ENCODE measurements at regions not wholly inside any gene's neighbourhood (a gene's known extent, or its start where the extent isn't known, plus 50 kb on each side); places are given as distances from the start of the nearest gene placed in this dataset.

DNA sequence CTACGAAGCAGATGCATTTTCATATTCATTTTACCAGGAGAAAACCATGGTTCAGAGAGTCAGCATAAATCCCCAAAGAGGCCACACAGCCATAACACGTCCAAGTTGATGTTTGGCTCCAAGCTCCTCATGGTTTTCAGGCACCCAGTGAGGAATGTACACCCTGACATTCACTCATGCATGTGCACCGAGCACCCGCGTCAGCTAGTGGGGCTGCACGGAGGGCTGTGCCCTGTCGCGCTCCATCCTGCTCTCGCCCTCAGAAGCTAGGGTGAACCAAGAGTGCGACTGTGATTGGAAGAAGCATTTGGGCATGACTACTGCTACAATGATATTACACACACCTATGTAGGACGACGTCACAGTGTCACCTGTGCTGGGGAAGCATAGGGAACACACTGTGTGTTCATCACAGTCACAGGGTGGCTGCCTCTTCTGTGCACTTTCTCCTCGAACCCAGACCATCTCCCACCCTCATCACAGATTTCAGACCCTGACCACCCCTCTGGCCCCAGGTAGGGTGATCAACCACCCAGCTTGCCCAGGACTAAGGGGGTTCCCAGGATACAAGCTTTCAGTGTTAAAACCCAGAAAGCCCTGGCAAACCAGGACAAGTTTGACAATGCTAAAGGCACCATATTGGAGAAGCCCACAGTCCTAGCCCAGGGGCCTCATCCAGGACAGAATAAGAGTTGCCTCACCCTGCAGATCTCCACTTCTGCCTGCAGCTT lies 148.6 kb upstream of the ZNF507 start:
- DNase-seq, result no peak

DNA sequence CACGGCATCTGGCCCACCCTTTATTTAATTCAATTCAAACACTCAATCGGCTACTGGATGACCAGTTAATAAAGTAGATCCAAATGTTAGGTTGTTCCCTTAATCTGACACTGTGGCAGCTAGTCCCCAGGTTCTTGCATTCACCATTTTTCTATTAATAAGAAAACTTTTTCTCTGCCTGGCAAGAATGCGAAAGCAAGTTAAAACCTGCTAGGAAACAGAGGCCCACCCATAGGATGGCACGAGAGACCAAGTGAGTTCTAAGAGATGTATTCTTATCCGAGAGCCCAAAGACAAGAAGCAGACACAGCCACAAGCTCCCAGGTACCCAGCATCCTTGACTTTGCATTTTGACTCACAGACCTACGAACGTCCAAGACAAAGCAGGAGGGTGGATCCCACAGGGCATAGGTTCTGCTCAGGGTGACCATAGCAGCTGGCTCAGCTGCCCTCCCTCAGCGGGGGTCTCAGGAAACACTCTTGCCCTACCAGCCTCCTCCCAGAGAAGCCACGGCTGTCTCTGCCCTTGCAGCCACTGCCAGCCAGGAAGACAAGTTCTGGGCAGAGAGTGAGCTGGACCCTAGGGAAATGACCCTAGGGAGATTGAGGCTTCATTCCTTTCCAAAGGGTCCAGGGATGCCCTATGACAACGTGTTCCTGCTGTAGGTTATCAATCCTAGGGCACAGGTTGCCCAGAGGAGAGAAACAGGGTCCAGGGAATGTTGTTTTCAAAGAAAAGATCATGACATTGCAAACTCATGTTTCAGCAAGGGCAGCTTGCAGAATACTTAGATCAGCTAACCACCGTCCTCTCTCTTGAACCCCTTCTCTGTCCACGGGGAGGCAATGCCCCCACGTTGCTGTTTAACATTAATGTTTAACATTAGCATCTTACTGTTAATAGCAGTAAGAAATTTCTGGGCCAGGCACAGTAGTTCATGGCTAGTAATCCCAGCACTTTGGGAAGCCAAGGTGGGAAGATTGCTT lies 147.2 kb upstream of the ZNF507 start:
- no peak for DNase-seq

DNA sequence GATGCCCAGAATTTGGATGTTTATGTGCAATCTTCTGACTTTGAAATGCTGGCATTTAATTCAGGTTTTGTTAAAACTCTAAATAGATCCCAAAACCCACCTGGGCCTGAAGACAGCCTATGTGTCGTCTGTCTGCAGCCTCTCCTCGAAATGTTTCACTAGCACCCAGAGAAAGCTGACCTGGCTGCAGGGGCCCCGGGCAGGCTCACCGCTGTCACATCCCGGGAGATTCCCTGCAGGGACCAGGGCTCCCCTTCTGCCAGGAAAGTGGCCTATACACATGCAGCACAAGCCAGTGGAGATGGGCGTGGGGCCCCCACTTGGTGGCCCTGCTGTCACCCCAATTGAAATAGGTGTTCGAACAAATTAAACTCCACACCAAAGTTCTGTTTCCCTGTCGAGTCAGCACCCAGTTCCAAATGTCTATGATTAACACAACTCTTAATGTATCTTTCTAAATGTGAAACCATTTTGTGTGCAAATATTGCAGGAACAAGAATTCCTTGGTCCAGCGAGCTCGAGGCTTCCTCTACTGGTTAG lies 145.8 kb upstream of the ZNF507 start:
- DNase-seq, result no peak

DNA sequence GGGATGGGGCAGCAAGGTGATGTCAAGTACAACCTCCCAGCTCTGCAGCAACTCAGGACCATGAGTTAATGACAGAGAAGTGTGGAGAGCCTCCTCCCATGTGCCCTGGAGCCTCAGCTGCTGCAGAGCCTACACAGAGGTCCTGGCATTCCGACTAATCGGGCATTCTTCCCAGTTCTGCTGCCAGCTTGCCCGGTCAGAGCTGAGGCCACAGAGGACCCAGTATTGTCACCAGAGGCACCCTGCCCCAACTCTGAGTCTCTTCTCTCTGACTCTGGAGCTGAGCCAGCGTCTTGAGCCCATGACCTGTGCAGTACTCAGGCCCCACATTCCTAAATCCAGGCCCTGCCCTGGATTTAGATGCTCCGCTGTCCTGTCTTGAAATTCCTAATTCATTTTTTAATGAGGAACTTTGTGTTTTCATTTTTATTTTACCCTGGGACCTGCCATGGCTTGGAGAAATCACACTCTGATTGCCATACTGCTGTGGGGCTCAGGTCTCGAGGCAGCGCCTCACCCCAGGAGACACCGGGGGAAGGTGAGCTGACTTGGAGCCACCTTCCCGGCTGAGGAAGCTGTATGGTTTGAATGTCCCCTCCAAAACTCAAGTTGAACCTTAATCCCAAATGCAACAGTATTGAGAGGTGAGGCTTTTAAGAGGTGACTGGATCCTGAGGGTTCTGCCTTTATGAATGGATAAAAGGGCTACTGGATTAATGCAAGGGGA lies 144.9 kb upstream of the ZNF507 start:
- DNase-seq, result no peak

DNA sequence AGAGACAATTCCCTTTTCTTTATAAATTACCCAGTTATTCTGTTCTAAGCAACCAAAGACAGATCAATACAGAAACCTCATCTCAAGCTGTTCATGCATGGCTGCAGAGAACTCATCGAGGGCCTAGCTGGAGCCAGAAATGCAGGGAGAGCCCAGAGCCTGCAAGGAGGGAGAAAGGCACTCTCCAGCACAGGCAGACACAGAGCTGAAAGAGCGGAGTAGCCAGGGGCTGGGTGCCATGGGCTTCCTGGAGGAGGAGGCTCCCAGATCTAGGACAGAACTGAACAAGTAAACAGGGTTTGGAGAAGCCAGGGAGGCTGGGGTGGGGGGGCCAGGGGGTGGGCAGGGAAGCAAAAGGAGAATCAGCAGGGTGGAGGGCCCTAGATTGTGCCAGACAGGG lies 144.2 kb upstream of the ZNF507 start:
- no peak for DNase-seq

DNA sequence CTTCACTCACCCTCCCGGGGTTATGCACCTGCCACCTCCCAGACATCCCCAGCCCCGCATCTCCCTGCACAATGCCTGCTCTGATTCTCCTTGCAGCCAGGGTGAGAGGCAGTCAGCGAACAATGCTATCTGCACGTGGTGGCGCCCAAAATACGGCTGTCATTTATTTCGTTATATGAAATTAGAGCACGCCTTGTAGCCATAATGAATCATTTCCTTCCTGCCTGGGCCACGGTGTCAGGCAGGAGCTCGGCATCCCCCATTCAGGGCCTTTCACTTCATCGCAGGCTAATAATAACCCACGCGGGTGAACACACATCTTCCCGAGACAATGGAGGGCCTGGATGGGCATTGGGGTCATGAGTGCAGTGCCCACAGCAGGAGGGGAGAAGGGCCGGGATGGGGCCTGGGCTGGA lies 143.8 kb upstream of the ZNF507 start:
- DNase-seq, result no peak

DNA sequence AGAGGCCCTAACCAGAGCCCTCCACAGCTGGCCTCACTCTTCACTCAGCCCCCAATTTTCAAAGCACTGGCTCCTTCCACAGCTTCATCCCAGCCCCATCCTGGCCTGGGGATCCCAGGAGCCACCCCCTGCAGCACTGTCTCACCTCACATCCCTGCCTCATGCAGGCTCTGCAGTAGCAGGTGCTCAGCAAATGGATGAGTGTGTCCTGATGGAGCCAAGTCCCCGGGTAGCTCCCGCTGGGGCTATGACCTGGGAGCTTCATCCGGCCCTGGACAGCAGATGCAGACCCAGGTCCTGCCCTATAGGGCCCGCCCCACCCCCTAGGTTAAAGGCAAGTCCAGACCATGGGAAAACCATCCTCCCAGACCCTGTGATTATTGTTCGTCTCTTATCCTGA lies 143.2 kb upstream of the ZNF507 start:
- no peak for DNase-seq

DNA sequence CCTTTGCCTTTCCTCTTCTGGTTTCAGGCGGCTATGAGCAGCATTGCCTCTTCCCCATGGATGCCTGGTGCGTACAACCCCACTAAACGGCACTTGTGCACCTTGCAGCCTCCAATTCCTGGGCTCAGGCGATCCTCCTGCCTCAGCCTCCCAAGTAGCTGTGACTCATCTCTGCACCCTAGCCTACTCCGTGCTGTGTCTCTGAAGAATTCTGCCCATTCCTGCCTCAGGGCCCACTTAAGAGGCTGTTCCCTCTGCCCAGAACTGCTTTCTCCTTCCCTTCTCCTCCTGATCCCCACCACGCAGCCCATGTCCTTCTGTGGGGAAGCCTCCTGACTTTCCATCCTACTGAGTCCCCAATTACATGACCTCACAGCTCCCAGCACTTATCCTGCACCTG lies 142.2 kb upstream of the ZNF507 start:
- no peak for DNase-seq

DNA sequence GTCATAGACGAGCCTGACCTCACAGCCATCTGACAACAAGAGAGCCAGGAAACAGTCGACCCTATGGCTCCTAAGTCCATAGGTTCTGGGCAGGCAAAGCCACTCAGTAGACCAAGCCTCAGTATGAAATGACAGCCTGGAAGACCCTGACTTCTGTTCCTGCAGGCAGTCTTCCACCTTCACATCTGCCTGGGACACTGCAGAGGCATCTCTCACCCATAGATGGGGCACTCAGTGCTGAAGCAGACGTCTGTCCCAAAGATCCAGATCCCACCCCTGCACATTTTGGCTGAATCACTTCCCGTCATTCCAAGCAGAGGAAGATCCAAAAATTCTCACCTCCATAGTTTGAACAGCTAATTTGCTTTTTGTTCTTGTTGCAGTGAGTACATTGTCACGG lies 139.3 kb upstream of the ZNF507 start:
- DNase-seq, result no peak

DNA sequence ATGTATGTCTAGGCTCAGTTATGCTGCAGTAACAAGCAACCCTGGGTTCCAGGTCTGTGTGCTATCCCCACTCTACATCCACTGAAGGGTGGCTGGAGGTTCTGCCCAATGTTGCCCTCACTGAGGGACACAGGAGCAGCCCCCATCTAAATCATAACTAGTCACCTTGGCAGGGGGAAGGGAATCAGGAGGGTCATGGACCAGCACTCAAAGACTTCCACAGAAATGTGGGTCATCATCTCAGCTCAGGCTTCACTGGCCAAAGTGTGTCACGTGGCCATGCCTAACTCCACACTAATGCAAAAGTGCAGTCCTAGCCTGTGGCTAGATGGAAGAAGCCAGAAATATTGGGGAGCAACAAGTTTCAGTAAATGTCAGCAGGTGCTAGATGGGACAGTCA lies 137.3 kb upstream of the ZNF507 start:
- no peak for DNase-seq

DNA sequence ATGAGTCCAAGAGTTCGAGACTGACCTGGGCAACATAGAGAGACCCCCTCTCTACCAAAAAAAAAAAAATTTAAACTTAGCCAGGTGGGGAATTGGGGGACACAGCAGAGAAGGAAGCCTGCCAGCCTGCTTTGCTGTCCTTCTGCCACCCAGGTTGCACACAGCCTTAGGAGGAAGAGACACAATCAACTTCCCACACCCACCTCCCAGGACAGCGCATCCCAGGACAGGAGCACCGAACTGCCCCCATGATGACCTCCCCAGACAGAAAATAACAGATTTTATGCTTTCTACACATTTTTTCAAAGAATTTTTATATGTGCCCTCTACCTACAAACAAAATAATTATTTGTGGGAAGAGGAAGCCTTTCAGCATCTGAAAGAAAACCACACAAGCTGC lies 126.0 kb upstream of the ZNF507 start:
- DNase-seq, result no peak

DNA sequence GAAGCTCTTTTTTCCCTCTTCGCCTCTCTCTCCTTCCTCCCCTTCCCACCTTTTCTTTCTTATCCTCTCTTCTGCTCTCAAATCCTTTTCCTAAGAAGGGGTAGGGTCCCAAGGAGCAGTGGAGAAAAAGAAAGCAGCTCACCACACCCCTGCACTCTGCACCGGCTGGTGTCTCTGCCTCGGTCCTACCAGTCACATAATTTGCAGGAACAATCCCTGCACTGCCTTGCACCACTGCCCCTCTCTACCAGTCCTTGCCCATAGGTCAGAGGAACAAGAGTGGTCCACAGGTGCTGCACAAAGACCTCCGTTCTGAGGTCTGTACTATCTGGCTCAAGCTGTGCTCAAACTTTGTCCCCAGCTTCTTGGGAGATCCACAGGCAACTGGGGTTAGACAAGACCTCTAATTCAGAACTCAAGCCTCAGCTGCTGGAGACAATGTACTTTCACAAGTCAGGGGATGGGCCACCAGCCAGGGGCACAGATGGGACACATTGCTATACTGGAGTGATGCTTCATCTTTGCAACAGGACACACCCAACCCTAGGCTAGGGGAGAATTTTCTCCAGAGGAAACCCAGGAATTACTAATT lies 125.4 kb upstream of the ZNF507 start:
- DNase-seq, result no peak

DNA sequence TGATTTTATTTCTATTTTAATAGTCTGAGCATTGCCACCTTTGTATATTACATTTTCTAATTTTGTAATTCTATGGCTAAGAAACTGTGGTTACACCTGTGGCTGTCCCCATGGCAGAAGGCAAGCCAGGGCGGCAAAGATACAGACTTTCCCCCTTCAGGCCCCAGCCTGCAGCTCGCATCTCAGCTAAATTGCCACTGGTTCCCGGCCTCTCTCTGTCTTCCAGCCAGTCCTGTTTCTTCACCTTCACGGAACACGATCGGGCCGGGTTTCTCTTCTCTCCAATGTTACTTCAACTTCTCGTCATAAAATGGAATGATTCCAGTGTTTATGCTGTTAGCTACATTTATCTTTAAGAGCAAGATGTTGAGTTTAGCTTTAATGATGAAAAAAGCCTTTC lies 124.5 kb upstream of the ZNF507 start:
- no peak for DNase-seq

DNA sequence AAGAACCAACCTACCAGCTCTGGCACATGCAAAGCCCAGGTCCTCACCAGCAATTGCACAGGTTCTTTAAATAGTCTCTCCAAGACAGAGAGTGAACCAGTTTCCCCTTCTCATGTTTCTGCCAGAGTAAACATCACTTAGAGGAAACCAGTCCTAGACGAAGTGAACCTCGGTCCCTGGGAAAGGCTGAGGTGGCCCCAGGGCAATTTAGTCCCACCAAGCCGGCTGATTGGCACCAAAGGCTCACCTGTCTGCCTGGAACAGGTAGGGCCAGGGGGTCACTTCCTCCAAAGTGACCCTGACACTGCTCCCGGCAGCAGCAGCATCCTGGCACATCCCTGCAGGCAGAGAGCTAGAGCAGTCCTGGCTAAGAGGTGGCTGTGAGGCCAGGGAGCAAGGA lies 122.9 kb upstream of the ZNF507 start:
- no peak for DNase-seq

DNA sequence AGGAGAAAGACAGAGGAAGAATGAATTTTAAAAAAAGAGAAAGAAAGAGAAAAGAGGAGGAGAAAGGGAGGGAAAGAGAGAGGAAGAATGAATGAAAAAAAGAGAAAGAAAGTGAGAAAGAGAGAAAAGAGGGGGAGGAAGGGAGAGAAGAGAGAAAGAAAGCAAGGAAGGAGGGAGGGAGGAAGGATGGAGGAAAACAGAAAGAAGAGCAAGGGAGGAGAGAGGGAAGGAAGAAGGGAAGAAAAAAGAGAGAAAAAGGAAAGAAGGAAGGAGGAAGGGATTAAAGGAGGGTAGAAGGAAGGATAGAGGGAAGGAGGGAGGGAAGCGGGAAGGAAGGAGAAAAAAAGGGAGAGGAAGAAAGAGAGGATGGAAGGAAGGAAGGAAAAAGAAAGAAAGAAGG lies 122.3 kb upstream of the ZNF507 start:
- no peak for DNase-seq

DNA sequence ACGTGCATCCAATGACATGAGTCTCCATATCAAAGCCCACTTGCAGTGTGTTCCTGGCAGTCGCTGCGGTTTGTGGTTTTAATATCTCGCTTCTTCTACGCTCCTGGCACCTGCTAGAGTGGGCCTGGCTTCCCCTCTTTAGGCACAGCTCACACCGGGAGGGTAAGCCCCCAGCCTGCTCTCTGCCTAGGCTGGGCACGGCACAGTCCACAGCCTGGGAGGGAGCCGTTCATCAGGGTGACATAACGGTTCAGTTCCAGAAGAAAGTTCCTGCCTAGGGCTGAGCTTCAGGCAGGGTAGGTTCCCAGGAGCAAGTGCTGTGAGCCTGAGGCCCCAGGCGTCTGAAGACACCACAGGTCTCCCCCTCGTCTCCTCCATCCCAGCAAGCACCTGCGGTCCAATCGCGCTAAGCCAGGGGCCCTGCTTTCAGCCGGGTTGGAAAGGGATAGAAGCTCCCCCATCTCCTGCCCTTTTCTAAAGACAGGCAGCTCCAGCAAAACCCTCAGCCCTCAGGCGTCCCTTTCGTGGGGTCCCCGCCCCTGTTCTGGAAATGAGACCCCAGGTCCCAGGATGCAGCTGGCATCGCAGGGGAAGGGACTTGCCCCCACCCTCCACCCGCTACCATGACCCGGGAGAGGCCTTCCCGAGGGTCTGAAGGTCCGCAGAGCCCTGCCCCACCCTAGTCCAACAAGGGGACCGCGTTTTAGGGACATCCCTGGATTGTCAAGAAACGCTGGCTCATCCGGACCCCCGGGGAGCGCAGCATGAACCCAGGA lies 121.6 kb upstream of the ZNF507 start:
- DNase-seq, result no peak

DNA sequence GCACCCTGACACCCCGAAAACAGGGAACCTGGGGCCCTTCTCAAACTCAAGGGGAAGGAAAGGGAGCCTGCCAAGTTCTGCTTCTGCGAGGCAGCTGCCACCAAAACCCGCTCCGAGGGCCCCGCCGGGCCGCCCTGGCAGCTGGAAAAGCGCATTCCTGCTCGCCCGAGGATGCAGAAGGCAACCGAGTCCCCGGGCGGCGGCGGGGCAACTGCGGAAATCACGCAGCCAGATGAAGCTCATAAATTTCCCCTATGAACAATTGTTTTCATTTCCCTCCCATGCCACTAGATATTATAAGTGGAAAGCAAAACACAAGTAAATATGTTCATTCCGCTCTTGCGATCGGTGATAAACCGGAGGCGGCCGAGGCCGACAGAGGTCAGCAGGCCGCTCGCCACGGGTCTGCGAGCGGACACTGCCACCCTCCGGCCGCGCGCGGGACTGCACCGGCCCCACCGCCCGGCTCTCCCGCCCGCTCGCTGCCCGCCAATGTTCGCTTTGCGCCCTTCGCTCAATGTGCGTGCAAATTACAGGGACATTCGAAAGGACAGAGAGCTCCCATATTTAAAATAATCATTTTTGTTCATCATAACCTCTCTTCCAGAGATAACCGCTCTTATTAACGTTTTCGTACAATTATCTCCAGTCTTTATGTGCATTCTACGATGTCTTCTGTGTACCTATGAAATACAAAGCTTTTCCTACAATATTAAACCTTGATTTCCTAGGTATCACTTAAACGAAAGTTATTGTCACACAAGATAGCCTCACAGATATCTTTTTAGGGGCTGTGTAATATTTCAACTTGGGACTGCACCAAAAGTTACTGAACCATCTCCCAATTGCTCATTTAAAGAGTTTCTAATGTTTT lies 120.8 kb upstream of the ZNF507 start:
- peak; percentile 50 for DNase-seq

DNA sequence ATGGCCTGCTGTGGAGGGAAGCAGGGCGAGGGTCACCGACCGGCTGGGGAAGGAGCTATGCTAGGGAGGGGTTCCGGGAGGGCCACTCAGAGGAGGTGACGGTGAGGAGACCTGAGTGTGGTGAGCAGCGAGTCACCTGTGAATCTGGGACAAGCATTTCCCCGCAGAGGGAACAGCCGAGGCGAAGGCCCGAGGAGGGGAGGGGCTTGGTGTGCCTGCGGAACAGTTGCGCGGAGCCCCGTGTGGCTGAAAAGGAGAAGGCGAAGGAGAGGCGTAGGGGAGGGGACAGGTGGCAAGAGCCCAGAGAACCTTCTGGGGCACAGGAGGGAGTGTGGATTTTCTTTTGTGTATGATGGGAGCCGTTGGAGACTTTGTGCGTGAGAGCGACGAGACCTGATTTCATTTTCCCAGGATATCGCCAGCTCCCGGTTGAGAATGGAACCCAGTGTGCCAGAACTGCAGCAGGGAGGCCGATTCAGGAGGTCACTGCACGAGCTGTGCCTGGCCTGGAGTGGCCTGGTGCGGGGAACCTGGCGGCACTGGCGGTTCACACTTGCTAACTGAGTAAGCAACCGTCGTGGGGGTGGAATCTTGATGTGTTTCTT lies 117.7 kb upstream of the ZNF507 start:
- no peak for DNase-seq

DNA sequence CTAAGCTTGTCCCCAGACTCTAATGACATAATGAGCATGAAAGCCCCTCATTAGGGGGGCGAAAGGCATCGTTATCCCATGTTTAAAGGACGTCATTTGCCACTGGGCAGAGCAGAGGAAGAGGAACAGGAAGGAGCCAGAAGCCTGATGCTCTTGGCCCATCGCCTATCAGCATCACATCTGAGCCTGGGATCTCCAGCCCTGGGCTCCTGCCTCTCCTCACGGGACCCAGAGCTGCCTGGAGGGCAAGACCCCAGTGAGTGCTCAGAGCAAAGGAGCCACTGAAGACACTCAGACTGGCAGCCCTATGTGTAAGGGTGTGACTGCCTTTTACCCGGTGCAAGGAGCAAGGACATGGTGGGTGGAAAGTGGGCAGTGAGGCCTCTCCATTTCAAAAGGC lies 115.0 kb upstream of the ZNF507 start:
- DNase-seq, result no peak

DNA sequence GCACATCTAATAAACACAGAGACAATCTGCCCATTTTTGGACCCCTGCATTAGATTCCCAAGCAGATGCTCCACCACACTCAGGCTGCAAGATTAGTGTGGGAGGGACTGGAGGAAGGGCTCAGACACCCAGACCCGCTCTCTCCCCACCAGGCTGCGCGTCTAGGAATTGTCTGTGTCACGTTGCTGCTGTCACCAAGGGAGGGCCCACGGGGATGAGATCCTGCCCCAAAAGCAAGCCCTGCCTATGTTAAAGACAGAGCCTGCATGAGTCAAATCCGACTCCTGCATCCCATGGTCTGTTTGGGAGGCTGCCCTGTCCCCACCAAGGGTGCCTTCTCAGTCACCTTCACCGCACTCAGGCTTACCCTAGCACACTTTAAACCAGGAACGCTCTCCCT lies 114.4 kb upstream of the ZNF507 start:
- no peak for DNase-seq

DNA sequence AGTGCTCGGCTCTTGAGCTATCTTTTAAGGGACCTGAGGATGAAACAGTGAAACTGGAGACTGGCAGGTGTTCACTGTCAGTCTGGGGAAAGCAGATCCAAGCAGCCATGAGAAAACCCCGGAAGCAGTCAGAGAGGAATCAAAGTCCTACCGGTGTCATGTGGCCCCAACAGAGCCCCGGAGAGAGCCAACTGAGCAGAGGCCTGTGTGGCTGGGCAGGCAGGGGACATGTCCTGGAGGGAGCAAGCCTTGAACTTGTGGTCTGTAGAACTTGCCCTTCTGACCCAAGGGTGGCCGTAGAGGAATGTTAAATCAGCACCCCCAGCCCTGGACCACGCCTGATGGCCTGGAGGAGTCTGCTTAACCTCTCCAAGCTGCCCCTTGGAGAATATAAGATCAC lies 113.7 kb upstream of the ZNF507 start:
- no peak for DNase-seq
